Stimulated activated effector memory CD8-positive, alpha-beta T cell treated with anti-CD3 and anti-CD28 coated beads, Interleukin-12 subunit alpha, Interleukin-12 subunit beta, amount 100 ng/mL, for 72 hours (primary cell): ENCODE measurements at regions not wholly inside any gene's neighbourhood (a gene's known extent, or its start where the extent isn't known, plus 50 kb on each side); places are given as distances from the start of the nearest gene placed in this dataset.

ENCODE experiments used
- ATAC-seq: fragments of 150-1000 bp; cut with Tn5 transposase; 2 replicates; pipeline ENCODE4 v1.10.0; 2021
- DNase-seq, 2 donors: peaks; one replicate each; pipeline ENCODE4 v3.0.0; 2021 to 2022; ENCODE audit warnings: low spot score in 2 of 2
- H3K27ac Mint-ChIP-seq: one replicate; pipeline ENCODE4 v1.8.0; 2022; ENCODE audit warnings: mild to moderate bottlenecking, mixed read lengths
- H3K36me3 Mint-ChIP-seq: one replicate; pipeline ENCODE4 v1.8.0; 2022; ENCODE audit warnings: mild to moderate bottlenecking, mixed read lengths
- H3K4me1 Mint-ChIP-seq: one replicate; pipeline ENCODE4 v1.8.0; 2022; ENCODE audit warnings: mixed read lengths
- H3K4me3 Mint-ChIP-seq: one replicate; pipeline ENCODE4 v1.8.0; 2022; ENCODE audit warnings: mild to moderate bottlenecking, mixed read lengths
- H3K9me3 Mint-ChIP-seq: one replicate; pipeline ENCODE4 v1.8.0; 2022; ENCODE audit warnings: mixed read lengths

- DNase-seq (no peak), ATAC-seq (no peak)
- no peak overlapping the region for H3K4me3 Mint-ChIP-seq
- no peak overlapping the region for H3K27ac Mint-ChIP-seq
- peaks cover 10% of the 10 kb centered on the region for H3K9me3 Mint-ChIP-seq
- no peaks in the 10 kb centered on the region for H3K36me3 Mint-ChIP-seq
- H3K4me1 Mint-ChIP-seq, result no peaks in the 10 kb centered on the region
Observed at GRCh38 chr2:8064603-8065002, 617.3 kb upstream of the ID2 start.

GRCh38 chr2:8065191-8065590 lies 616.7 kb upstream of the ID2 start:
- no peak for ATAC-seq
- Mint-ChIP-seq H3K27ac (no peak overlapping the region), H3K36me3 (no peaks in the 10 kb centered on the region), H3K9me3 (peaks cover 10% of the 10 kb centered on the region), H3K4me1 (no peaks in the 10 kb centered on the region), H3K4me3 (no peak overlapping the region)
- no peak for DNase-seq

- no peak for DNase-seq
- H3K27ac Mint-ChIP-seq, result no peak overlapping the region
- no peaks in the 10 kb centered on the region for H3K4me1 Mint-ChIP-seq
- ATAC-seq, result no peak
- peaks cover 10% of the 10 kb centered on the region for H3K9me3 Mint-ChIP-seq
- H3K36me3 Mint-ChIP-seq, result no peaks in the 10 kb centered on the region
- no peak overlapping the region for H3K4me3 Mint-ChIP-seq
Observed at GRCh38 chr2:8067784-8068336, 614.0 kb upstream of the ID2 start.

DNA sequence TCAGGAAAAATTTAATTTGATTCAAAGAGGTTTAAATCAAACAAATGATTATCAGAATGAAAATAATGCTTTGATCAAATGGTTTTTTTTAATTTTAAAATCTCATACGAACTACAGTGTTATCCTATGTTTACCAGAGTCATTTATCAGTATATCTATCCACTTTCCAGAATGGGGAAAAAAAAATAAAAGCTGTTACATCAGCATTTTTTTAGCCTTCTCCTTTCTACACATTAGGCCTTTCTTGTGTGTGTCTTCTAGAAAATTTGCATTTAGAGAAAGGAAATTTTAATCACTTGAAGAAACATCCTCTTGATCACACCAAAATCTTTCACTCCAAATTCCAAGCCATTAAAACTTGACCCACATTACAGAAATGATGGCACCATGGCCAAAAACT lies 608.9 kb upstream of the ID2 start:
- Mint-ChIP-seq H3K36me3 (no peaks in the 10 kb centered on the region), H3K4me3 (no peak overlapping the region), H3K4me1 (peaks cover 26% of the 10 kb centered on the region), H3K9me3 (peaks cover 6% of the 10 kb centered on the region), H3K27ac (no peak overlapping the region)
- DNase-seq (no peak), ATAC-seq (no peak)

- ATAC-seq (no peak), DNase-seq (no peak)
- H3K4me3 Mint-ChIP-seq, result no peak overlapping the region
- H3K4me1 Mint-ChIP-seq, result peaks cover 34% of the 10 kb centered on the region
- no peaks in the 10 kb centered on the region for H3K36me3 Mint-ChIP-seq
- H3K27ac Mint-ChIP-seq, result no peak overlapping the region
- peaks cover 12% of the 10 kb centered on the region for H3K9me3 Mint-ChIP-seq
Observed at GRCh38 chr2:8073916-8074315, 607.9 kb upstream of the ID2 start.

GRCh38 chr2:8076448-8077342 lies 605.2 kb upstream of the ID2 start:
- peak overlapping the region; percentile 70 for H3K27ac Mint-ChIP-seq
- peaks cover 12% of the 10 kb centered on the region for H3K9me3 Mint-ChIP-seq
- no peak for DNase-seq
- H3K36me3 Mint-ChIP-seq, result no peaks in the 10 kb centered on the region
- peak; percentile 59 for ATAC-seq
- no peak overlapping the region for H3K4me3 Mint-ChIP-seq
- peaks cover 34% of the 10 kb centered on the region for H3K4me1 Mint-ChIP-seq

- H3K36me3 Mint-ChIP-seq, result no peaks in the 10 kb centered on the region
- no peak overlapping the region for H3K27ac Mint-ChIP-seq
- ATAC-seq (peak; percentile 52), DNase-seq (no peak)
- peaks cover 12% of the 10 kb centered on the region for H3K9me3 Mint-ChIP-seq
- H3K4me3 Mint-ChIP-seq, result no peak overlapping the region
- H3K4me1 Mint-ChIP-seq, result peaks cover 42% of the 10 kb centered on the region
Observed at GRCh38 chr2:8078705-8079104, 603.2 kb upstream of the ID2 start.

DNA sequence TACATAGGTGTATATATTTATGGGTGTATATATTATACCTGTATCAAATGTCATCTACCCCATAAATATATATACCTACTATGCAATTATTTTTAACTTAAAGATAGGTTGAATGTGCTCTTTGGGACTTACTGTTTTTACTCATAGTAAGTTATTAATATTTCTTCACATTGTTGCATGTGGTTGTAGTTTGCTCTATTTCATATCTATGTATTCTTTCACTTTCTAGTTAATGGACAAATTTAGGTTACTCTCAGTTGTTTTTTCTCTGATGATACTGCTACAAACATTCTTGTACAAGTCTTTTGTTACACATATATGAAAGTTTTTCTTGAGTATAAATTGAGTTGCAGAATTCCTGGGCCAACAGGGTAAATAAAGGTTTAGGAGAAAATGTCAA lies 601.8 kb upstream of the ID2 start:
- DNase-seq (no peak), ATAC-seq (no peak)
- H3K9me3 Mint-ChIP-seq, result peaks cover 12% of the 10 kb centered on the region
- no peak overlapping the region for H3K27ac Mint-ChIP-seq
- no peaks in the 10 kb centered on the region for H3K36me3 Mint-ChIP-seq
- no peak overlapping the region for H3K4me3 Mint-ChIP-seq
- peaks cover 45% of the 10 kb centered on the region for H3K4me1 Mint-ChIP-seq

GRCh38 chr2:8081130-8081529 lies 600.7 kb upstream of the ID2 start:
- Mint-ChIP-seq H3K36me3 (no peaks in the 10 kb centered on the region), H3K9me3 (peaks cover 12% of the 10 kb centered on the region), H3K27ac (no peak overlapping the region), H3K4me3 (no peak overlapping the region), H3K4me1 (peaks cover 34% of the 10 kb centered on the region)
- ATAC-seq, result no peak
- DNase-seq, result no peak

GRCh38 chr2:8082840-8083239 lies 599.0 kb upstream of the ID2 start:
- ATAC-seq, result no peak
- peaks cover 21% of the 10 kb centered on the region for H3K4me1 Mint-ChIP-seq
- H3K36me3 Mint-ChIP-seq, result peaks cover 2% of the 10 kb centered on the region

DNA sequence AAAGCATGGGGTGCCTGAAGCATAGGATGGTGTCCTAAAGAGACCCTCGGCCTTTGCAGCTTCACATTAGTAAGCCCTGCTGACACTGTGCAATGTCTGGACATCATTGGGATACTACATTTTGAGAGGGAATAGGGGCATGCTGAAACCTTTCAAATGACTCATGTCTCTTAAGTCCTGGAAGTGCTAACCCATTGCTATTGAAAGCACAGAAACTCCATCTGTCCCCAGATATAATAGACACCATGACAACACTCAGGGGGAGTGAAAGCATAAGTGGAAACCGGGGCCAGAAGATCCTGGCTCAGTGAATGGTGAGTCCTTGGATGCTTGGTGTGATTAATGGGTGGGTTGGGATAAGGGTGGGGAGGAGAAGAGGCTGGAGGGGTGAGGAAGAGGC lies 595.5 kb upstream of the ID2 start:
- no peak overlapping the region for H3K4me3 Mint-ChIP-seq
- DNase-seq (no peak), ATAC-seq (no peak)
- H3K36me3 Mint-ChIP-seq, result peaks cover 4% of the 10 kb centered on the region
- no peaks in the 10 kb centered on the region for H3K9me3 Mint-ChIP-seq
- H3K27ac Mint-ChIP-seq, result no peak overlapping the region
- H3K4me1 Mint-ChIP-seq, result peaks cover 12% of the 10 kb centered on the region

More at GRCh38 chr2:8082840-8083239, 599.0 kb upstream of the ID2 start:
- Mint-ChIP-seq H3K9me3 (peaks cover 6% of the 10 kb centered on the region), H3K27ac (no peak overlapping the region), H3K4me3 (no peak overlapping the region)
- no peak for DNase-seq

DNA sequence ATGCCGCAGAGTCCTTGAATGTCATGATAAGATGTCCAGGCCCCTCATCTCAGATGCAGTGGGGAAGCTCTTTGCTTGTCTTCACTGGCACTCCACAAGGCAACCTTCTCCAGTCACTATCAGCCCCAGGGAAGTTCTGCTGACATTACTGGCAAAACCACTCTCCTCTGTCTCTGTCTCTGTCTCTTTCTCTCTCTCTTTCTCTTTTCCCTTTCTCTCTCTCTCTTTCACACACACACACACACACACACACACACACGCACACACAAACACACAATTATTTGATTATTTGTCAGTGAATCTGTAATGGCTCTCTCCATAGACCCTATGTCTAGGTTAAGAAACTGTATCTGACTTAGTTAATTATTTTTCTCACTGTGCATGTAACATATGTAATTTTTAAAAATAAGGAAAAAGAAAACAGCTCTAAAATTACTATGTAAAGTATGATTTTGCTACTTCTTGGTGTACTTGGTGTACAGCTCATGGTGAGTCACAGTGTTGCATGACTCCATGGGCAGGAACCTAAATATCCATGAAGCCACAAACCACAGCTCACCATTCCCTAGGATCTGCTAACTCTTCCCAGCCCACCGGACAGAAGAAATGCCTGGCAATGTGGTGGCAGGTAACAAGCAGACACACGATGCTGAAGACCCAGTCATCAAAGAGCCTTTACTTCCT lies 594.9 kb upstream of the ID2 start:
- no peak overlapping the region for H3K27ac Mint-ChIP-seq
- H3K4me3 Mint-ChIP-seq, result no peak overlapping the region
- no peak for ATAC-seq
- no peaks in the 10 kb centered on the region for H3K9me3 Mint-ChIP-seq
- no peak for DNase-seq
- peaks cover 4% of the 10 kb centered on the region for H3K36me3 Mint-ChIP-seq
- H3K4me1 Mint-ChIP-seq, result peaks cover 12% of the 10 kb centered on the region

GRCh38 chr2:8087480-8087840 lies 594.4 kb upstream of the ID2 start:
- no peak overlapping the region for H3K27ac Mint-ChIP-seq
- DNase-seq, result no peak
- ATAC-seq, result no peak
- peaks cover 4% of the 10 kb centered on the region for H3K36me3 Mint-ChIP-seq
- peaks cover 12% of the 10 kb centered on the region for H3K4me1 Mint-ChIP-seq
- no peak overlapping the region for H3K4me3 Mint-ChIP-seq
- H3K9me3 Mint-ChIP-seq, result no peaks in the 10 kb centered on the region

DNA sequence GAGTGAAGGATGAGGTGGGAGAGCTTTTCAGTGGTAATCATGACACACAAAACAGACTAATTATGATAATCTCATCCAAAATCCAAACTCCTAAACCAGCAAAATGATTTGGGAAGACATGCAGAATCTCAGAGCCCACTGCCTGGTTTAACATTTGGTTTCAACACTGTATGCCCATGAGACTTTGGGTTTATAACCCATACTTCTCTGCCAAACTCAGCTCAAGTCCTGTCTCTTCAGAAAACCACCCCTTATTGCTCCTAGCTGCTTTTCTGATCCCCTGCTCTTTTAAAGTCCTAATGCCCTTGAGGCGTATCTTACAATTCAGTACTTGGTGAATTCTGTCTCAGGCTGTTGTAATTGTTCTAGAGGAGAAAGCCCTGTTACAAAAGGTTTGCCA lies 593.0 kb upstream of the ID2 start:
- H3K9me3 Mint-ChIP-seq, result no peaks in the 10 kb centered on the region
- DNase-seq, result no peak
- H3K4me1 Mint-ChIP-seq, result peaks cover 4% of the 10 kb centered on the region
- H3K27ac Mint-ChIP-seq, result no peak overlapping the region
- no peak for ATAC-seq
- H3K4me3 Mint-ChIP-seq, result no peak overlapping the region
- H3K36me3 Mint-ChIP-seq, result peaks cover 4% of the 10 kb centered on the region

- Mint-ChIP-seq H3K4me3 (no peak overlapping the region), H3K36me3 (peaks cover 4% of the 10 kb centered on the region), H3K27ac (no peak overlapping the region), H3K4me1 (peaks cover 4% of the 10 kb centered on the region), H3K9me3 (no peaks in the 10 kb centered on the region)
- ATAC-seq, result no peak
- no peak for DNase-seq
Observed at GRCh38 chr2:8089596-8089995, 592.3 kb upstream of the ID2 start.
